ENCODE measurements at regions not wholly inside any gene's neighbourhood (a gene's known extent, or its start where the extent isn't known, plus 50 kb on each side); places are given as distances from the start of the nearest gene placed in this dataset.

- H3K27ac ChIP-seq = no peak overlapping the region
- H3K36me3 ChIP-seq = no peaks in the 10 kb centered on the region
- H3K9me3 ChIP-seq = no peaks in the 10 kb centered on the region
- H3K4me3 ChIP-seq = no peak overlapping the region
- TF ChIP-seq CTCF (IDR thresholded peaks at IDR 0.05) (no peak), POLR2A (IDR thresholded peaks at IDR 0.05) (no peak), POLR2AphosphoS5 (IDR thresholded peaks at IDR 0.05; ENCODE audit: insufficient read depth in 1 of 2, low read depth in 1 of 2) (no peak)
- H3K4me1 ChIP-seq = no peaks in the 10 kb centered on the region
- DNase-seq (ENCODE audit: extremely low spot score in 2 of 2) = no peak
- intact Hi-C loops (cut with DNase I) = no loop called here
- H3K27me3 ChIP-seq = no peaks in the 10 kb centered on the region
Observed at GRCh38 chr10:129169115-129169514, 297.9 kb upstream of the MGMT start.

- Histone ChIP-seq H3K36me3 (no peaks in the 10 kb centered on the region), H3K4me1 (no peaks in the 10 kb centered on the region), H3K9me3 (no peaks in the 10 kb centered on the region), H3K4me3 (no peak overlapping the region), H3K27me3 (no peaks in the 10 kb centered on the region), H3K27ac (no peak overlapping the region)
- intact Hi-C loops (cut with DNase I) = no loop called here
- TF ChIP-seq CTCF (IDR thresholded peaks at IDR 0.05) (no peak), POLR2AphosphoS5 (IDR thresholded peaks at IDR 0.05; ENCODE audit: insufficient read depth in 1 of 2, low read depth in 1 of 2) (no peak)
- no peak for DNase-seq (ENCODE audit: extremely low spot score in 2 of 2)
Observed at GRCh38 chr10:129170812-129171211, 296.2 kb upstream of the MGMT start.

- Histone ChIP-seq H3K27ac (no peak overlapping the region), H3K36me3 (no peaks in the 10 kb centered on the region), H3K4me1 (no peaks in the 10 kb centered on the region), H3K4me3 (no peak overlapping the region), H3K9me3 (no peaks in the 10 kb centered on the region), H3K27me3 (no peaks in the 10 kb centered on the region)
- no peak for DNase-seq (ENCODE audit: extremely low spot score in 2 of 2)
- TF ChIP-seq POLR2AphosphoS5 (IDR thresholded peaks at IDR 0.05; ENCODE audit: insufficient read depth in 1 of 2, low read depth in 1 of 2) (no peak), CTCF (IDR thresholded peaks at IDR 0.05) (no peak), POLR2A (IDR thresholded peaks at IDR 0.05) (no peak)
- intact Hi-C loops (cut with DNase I) = no loop called here
Observed at GRCh38 chr10:129171812-129172211, 295.2 kb upstream of the MGMT start.

- intact Hi-C loops (cut with DNase I) = no loop called here
- Histone ChIP-seq H3K4me3 (no peak overlapping the region), H3K27ac (no peak overlapping the region), H3K4me1 (no peaks in the 10 kb centered on the region), H3K27me3 (no peaks in the 10 kb centered on the region), H3K36me3 (no peaks in the 10 kb centered on the region), H3K9me3 (no peaks in the 10 kb centered on the region)
- DNase-seq (ENCODE audit: extremely low spot score in 2 of 2) = no peak
- TF ChIP-seq CTCF (IDR thresholded peaks at IDR 0.05) (no peak), POLR2AphosphoS5 (IDR thresholded peaks at IDR 0.05; ENCODE audit: insufficient read depth in 1 of 2, low read depth in 1 of 2) (no peak), POLR2A (IDR thresholded peaks at IDR 0.05) (no peak)
Observed at GRCh38 chr10:129174232-129175014, 292.6 kb upstream of the MGMT start.

GRCh38 chr10:129179245-129179971 lies 287.6 kb upstream of the MGMT start:
- Histone ChIP-seq H3K4me1 (no peaks in the 10 kb centered on the region), H3K36me3 (no peaks in the 10 kb centered on the region), H3K27me3 (no peaks in the 10 kb centered on the region), H3K9me3 (no peaks in the 10 kb centered on the region), H3K4me3 (no peak overlapping the region), H3K27ac (no peak overlapping the region)
- DNase-seq (ENCODE audit: extremely low spot score in 2 of 2) = no peak
- no peak for TF ChIP-seq CTCF (IDR thresholded peaks at IDR 0.05)
- no peak for TF ChIP-seq POLR2A (IDR thresholded peaks at IDR 0.05)
- TF ChIP-seq POLR2AphosphoS5 (IDR thresholded peaks at IDR 0.05; ENCODE audit: insufficient read depth in 1 of 2, low read depth in 1 of 2) = no peak
- intact Hi-C loops (cut with DNase I) = no loop called here
